Choroid plexus epithelial cell (primary cell): ENCODE measurements at regions not wholly inside any gene's neighbourhood (a gene's known extent, or its start where the extent isn't known, plus 50 kb on each side); places are given as distances from the start of the nearest gene placed in this dataset.

ENCODE experiments used
- DNase-seq: peaks from one replicate; pipeline ENCODE4 v3.0.0-alpha.2; 2010; ENCODE audit warnings: low read depth
- H3K4me3 ChIP-seq: 2 replicates; pipeline ENCODE4 v1.5.1; 2011; ENCODE audit warnings: low read depth, mild to moderate bottlenecking, control low read depth, low read length, moderate library complexity
- TF ChIP-seq, protein P1 (sequence below): conservative IDR thresholded peaks from 2 replicates; pipeline ENCODE4 v1.5.1; 2011; ENCODE audit warnings: low read depth, mild to moderate bottlenecking, control low read depth, inconsistent platforms, low read length, moderate library complexity

DNA sequence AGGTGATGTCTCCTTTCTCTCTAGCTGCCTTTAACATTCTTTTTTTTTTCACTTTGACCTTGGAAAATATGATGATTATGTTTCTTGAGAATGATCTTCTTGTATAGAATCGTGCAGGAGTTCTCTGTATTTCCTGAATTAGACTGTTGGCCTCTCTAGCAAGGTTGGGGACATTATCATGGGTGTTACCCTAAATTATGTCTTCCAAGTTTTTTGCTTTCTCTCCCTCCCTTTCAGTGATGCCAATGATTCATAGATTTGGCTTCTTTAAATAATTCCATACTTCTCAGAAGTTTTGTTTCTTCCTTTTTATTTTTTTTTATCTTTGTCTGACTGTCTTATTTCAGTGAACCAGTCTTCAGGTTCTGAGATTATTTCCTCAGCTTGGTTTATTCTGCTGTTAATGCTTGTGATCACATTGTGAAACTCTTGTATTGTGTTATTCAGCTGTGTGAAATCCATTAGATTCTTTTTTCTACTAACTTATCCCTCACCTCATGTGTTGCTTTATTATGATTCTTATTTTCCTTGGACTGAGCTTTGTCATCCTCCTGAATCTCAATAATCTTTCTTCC, 268.4 kb upstream of the NRIP1 start:
- DNase-seq, result no peak
- TF ChIP-seq, protein P1, sequence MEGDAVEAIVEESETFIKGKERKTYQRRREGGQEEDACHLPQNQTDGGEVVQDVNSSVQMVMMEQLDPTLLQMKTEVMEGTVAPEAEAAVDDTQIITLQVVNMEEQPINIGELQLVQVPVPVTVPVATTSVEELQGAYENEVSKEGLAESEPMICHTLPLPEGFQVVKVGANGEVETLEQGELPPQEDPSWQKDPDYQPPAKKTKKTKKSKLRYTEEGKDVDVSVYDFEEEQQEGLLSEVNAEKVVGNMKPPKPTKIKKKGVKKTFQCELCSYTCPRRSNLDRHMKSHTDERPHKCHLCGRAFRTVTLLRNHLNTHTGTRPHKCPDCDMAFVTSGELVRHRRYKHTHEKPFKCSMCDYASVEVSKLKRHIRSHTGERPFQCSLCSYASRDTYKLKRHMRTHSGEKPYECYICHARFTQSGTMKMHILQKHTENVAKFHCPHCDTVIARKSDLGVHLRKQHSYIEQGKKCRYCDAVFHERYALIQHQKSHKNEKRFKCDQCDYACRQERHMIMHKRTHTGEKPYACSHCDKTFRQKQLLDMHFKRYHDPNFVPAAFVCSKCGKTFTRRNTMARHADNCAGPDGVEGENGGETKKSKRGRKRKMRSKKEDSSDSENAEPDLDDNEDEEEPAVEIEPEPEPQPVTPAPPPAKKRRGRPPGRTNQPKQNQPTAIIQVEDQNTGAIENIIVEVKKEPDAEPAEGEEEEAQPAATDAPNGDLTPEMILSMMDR, result no peak

GRCh38 chr21:15333951-15334350, 269.2 kb upstream of the NRIP1 start:
- TF ChIP-seq, protein P1, result no peak
- no peak overlapping the region for H3K4me3 ChIP-seq

More for the DNA sequence above, 268.4 kb upstream of the NRIP1 start:
- no peak overlapping the region for H3K4me3 ChIP-seq

DNA sequence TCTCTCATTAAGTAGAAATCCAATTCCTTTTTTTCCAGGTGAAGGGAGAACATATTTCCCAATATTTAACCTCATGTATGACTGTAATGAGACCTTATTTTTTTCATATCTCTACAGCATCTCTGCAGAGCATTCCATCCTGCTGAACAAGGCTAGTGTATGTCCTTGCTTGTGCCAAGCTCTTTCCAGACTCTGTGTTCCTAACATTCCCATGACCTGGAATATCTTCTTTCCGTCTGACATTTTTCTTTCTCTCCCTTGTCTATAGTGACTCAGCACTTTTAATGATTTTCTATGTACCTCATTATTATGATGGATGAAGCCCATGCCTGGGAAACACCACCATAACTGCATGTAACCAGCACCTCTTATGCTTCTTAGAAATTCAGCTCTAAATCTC, 278.3 kb upstream of the NRIP1 start:
- DNase-seq, result peak; percentile 14
- TF ChIP-seq, protein P1, result no peak
- H3K4me3 ChIP-seq, result no peak overlapping the region

More at GRCh38 chr21:15333951-15334350, 269.2 kb upstream of the NRIP1 start:
- no peak for DNase-seq

GRCh38 chr21:15352009-15352408, 287.2 kb upstream of the NRIP1 start:
- TF ChIP-seq, protein P1, result no peak
- DNase-seq, result no peak

GRCh38 chr21:15353546-15353945, 288.7 kb upstream of the NRIP1 start:
- TF ChIP-seq, protein P1, result no peak
- H3K4me3 ChIP-seq, result no peak overlapping the region
- DNase-seq, result no peak

More at GRCh38 chr21:15352009-15352408, 287.2 kb upstream of the NRIP1 start:
- H3K4me3 ChIP-seq, result no peak overlapping the region

GRCh38 chr21:15354516-15354915, 289.7 kb upstream of the NRIP1 start:
- H3K4me3 ChIP-seq, result no peak overlapping the region
- no peak for DNase-seq
- TF ChIP-seq, protein P1, result no peak

- TF ChIP-seq, protein P1, result no peak
- no peak overlapping the region for H3K4me3 ChIP-seq
- peak; percentile 29 for DNase-seq
Measured at GRCh38 chr21:15355066-15355465, 290.3 kb upstream of the NRIP1 start.
